Right renal pelvis (tissue), 4 donors: ENCODE measurements at regions not wholly inside any gene's neighbourhood (a gene's known extent, or its start where the extent isn't known, plus 50 kb on each side); places are given as distances from the start of the nearest gene placed in this dataset.

Experiments
- DNase-seq, 4 donors: peaks; one replicate each; pipeline ENCODE4 v3.0.0-alpha.2; 2013; ENCODE audit warnings: low read depth in 4 of 4, low spot score in 3 of 4, missing footprints in 1 of 4

DNA sequence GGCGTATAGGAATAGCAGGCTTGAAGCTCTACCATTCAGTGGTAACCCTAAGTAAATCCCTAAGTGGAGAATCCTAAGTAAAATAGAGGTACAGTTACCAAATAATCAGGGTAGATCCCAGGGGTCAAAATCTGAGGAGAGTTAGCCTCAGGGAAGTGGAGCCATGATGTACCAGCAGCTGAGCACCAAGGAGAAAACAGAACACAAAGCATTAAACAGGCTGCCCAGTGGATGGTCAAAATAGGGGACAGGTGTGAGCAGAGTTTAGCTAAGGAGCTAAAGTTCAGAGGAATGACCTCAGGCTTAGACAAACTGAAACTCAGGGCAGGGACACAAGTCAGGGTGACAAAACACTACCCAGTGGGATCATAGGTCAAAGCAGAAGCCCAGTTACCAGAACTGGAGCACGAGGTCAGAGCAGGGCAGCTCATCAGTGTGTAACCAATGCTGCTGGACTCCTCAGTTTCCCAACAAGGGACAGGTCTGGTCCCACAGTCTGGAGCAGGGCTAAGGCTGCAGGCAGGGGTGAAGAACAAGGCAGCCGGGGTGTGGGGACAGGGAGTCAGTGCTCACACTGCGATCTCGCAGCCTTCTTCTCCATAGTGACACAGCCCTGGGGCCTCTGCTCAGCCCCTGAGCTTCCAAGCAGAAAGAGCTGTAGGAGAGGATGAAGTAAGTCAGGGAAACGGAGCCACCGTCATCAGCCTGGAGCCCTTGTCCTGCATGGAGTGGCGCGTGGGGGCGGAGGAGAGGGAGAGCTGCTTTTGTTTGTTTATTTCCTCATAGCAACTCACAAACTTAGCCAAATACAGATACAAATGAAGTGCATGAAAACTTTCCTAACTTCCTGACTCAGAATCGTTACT lies 264.0 kb downstream of the MREG start:
- DNase-seq: peak; percentile 28 to 35 (median 30)

- no peak for DNase-seq
Measured at GRCh38 chr2:215748446-215748845, 264.9 kb downstream of the MREG start.

DNA sequence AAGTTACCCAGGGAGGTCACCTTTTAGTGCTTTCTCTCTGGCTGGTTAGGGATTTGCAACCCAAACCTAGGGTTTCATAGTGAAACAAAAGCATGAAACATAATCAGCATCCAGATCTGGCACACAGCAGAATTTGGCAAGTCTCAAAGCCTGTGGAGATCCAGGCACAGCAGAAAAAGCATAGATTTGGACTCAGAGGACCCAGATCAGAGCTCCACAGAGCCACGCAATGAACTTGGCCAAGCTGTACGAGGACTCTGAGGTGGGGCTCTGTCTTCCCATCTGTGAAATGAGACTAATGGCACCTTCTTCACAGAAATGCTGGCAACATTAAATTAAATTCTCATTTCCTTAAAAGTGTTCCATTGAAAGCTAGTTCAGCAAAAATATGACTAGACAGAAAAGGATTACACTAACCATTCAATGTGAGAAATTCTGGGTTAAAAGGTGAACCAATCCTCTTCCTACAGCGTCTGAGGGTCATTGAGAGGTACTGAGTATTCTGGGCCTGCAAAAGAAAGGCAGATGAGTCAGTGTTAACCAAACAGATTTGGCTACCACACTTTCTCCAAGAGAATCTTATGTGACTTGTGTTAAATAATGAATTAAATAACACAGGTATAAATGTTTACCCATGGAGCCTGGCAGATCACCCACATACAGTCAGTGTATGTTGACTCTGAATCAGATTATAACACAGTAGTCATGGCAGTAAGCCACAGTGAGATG lies 266.3 kb downstream of the MREG start:
- no peak for DNase-seq

DNA sequence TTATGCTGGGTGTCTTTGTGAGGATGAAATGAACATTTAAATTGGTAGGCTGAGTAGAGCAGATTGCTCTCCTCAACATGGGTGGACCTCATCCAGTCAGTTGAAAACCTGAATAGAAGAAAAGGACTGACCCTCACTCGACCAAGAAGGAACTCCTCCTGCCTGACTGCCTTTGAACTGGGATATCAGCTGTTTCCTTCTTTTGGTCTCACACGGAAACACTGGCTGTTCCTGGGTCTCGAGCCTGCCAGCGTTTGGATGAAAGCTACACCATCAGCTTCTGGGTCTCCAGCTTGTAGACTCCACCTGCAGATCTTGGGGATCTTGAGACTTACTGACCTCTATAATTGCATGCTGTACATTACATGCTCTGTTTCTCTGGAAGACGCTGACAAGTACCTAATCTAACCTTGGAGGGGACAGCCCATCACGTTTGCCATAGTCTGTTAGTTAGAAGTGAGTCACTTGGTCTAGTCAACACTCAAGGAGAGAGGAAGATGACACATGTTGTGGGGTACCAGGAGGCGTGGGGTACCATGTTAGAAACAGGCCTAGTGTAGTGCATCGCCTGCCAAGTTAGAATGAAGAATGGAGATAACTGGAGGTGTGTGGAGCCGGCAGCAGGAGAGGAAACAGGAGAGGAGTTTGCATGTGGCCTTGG lies 267.0 kb downstream of the MREG start:
- DNase-seq: no peak

GRCh38 chr2:215745331-215745730 lies 268.0 kb downstream of the MREG start:
- no peak for DNase-seq

GRCh38 chr2:215744514-215744913 lies 268.8 kb downstream of the MREG start:
- DNase-seq: no peak

- no peak for DNase-seq
Measured at GRCh38 chr2:215743066-215743465, 270.3 kb downstream of the MREG start.

DNA sequence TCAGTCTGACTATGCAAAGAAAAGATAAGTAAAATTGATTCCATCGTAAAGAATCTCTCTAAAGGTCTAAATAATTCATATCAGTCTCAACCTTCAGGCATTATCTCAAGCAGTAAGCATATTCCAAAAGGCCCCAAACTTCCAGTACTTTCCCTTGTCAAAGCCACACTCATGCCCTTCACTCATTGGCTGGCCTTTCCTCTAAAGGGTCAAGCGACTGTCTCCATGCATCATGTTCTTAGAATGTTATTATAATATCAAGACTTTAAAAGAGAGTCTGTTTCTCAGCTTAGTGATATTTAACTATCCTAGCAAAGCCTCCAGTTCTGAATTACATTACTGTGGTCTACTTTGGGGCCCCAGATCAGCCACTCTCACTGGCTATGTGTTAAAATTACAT lies 271.3 kb downstream of the MREG start:
- no peak for DNase-seq

DNA sequence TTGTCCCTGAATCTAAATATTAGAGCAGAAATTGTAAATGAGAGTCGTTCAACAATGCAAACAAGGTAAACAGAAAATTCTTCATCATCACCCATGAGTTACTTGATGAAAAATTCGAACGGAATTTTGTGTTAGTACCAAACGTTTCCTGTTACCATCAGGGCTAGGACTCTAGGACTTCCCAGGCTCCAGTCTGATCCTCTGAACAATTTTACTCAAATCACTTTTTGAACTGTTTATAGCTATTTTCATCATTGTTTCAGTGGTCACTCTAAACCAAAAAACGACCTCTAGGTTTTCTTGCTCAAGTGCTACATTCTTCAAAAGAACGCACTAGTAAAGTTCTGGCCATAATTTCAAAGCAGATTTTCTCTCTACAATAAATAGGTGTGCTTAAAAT lies 273.3 kb downstream of the MREG start:
- no peak for DNase-seq

DNA sequence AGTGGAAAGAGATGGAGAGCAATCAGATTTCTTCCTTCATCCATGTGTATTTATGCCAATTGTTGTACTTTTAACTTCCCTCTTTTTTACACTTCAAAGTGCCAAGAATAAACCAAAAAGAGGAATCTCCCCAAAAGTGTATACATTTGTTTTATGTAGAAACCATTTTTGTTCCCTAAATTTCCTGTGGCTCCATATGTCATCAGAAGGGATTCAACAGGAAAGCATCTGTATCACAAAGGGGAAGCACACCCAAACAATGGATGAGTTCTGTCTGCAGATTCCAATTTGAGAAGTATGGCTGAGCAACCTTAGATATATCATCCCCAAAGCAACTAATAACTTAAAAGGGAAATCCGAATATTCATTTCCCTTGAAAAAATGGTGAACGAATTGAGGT lies 275.0 kb downstream of the MREG start:
- DNase-seq: no peak

DNA sequence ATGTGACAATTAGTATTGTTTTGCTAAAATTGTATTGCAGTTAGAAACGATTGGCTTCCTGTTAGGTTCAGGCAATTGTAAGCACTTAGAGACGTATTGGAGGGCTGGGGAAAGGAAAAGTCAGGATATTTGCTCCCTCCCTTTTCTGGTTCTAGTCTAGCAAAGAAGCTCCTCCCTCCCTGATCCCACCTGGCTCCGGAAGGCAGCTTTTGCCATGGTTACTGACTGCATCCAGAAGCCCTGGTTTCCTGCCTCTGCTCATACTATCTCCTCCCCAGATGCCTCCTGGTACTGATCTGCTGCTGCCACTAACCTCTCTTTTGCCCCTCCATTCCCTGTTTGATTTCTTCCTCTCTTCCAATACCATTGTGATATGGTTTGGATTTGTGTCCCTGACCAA lies 275.9 kb downstream of the MREG start:
- no peak for DNase-seq

DNA sequence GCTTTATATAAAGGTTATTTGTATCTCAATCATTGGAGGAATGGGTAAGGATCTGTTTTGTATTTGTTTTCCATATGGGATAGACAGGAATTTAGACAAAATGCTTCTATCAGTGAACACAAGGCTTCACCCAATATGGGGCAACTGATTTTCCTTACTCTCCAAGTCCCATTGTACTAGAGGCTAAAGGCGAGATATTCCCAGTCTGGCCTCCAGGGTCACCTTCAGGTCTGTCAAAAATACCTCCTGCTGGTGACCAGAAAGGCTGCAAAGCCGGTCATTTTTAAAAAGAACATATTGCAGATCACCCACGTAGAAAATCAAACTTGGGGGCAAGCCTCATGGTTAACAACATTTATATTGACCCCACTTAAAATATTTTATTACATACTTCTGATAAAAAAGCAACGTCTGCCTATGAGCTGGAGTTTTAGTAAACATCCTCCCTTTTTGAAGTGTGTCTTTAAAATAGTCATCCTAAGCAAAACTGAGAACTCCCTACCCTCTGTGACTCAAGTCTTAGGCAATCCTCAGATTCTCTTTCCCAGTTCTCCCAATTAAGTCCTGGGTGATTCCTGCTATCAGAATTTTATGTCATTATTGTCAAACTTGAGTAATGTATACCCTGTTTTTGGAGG lies 276.6 kb downstream of the MREG start:
- DNase-seq: no peak

- DNase-seq: no peak
Measured at GRCh38 chr2:215731108-215731658, 282.2 kb downstream of the MREG start.

- no peak for DNase-seq
Measured at GRCh38 chr2:215729985-215730620, 283.2 kb downstream of the MREG start.

GRCh38 chr2:215728504-215729065 lies 284.8 kb downstream of the MREG start:
- no peak for DNase-seq

DNA sequence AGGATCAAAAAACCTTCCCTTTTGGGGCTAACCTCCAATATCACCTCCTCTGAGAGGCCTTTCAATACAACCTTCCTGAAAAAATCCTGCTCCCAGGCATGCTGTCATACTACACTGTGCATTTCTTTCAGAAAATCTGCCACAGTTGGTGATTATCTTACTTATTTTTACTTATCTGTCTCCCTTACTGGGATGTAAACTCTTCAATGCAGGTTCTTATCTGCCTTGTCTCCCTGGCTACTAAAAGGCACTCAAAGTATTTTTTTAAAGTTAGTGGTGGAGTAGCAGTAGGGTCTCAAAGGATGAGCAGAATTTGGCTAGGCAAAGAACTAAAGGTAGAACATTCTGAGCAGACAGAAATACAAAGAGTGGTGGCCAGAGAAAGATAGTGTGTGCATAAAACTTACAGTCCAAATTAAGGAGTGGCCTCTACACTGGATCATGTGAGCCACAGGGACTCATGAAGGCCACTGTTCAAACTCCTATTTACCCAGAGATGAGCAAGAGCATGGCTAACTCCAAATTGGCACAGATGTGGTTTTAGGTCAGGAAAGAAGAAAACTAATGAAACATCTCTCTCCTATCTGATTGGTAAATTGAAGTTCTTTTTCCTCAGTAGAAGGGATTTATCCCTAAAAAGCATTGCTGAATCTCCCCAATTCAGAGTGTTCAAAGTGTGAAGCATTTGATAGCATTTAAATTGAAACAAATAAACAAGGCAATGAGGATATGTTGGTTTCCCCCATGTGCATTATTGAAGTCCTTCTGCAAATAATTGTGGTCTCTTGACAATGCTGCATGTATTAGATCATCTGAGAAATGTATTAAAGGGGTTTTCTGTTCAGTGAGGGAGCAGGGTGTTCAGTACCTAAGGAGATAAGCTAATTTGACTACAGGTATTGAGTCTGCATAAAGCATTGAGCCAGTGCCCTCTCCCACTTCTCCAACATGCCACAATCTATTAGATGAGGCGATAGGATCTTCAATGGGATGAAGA lies 285.5 kb downstream of the MREG start:
- no peak for DNase-seq

DNA sequence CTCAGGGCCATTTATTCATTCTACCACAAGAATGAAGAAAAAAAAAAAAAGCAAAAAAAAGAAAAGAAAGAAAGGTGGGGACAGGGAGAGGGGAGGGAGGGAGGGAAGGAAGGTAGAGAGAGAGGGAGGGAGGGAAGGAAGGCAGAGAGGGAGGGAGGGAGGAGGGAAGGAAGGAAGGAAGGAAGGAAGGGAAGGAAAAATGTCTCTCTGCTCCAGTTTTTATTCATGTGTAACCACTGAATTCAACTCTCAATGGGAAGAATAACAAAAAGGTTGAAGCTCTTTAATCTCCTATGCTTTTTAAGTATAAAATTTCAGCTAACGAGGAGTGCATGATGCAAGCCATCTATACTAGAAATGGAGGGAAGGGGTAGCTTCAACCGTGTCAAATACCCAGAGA lies 287.3 kb downstream of the MREG start:
- no peak for DNase-seq

DNA sequence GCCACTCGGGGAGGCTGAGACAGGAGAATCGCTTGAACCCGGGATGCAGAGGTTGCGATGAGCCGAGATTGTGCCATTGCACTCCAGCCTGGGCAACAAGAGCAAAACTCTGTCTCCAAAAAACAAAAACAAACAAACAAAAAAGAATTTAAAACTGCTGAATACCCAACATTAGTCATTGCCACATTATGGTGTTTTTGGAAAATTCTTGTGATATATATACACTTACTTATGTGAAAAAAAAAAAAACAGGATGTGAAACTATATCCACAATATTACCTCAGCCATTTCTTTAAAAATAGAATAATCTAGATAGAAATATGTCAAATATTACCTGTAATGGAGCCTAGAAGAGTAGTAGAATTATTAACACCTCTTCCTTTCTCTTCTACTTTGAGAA lies 288.3 kb upstream of the FN1 start:
- DNase-seq: no peak

- DNase-seq: no peak
Measured at GRCh38 chr2:215723631-215724011, 287.8 kb upstream of the FN1 start.
